ENCODE measurements at regions not wholly inside any gene's neighbourhood (a gene's known extent, or its start where the extent isn't known, plus 50 kb on each side); places are given as distances from the start of the nearest gene placed in this dataset.

- DNase-seq = no peak
- Histone ChIP-seq H3K4me1 (no peaks in the 10 kb centered on the region), H3K36me3 (no peaks in the 10 kb centered on the region), H3K27me3 (ENCODE audit: low read depth) (no peaks in the 10 kb centered on the region), H3K4me3 (no peak overlapping the region), H3K9me3 (no peaks in the 10 kb centered on the region), H3K27ac (no peak overlapping the region)
- no peak for ATAC-seq
- intact Hi-C loops (cut with DNase I) = no loop called here
- no peak for TF ChIP-seq CTCF (IDR thresholded peaks at IDR 0.05)
These were observed 137.1 kb upstream of the E2F8 start for GRCh38 chr11:19377881-19378280.

- no peak overlapping the region for H3K27ac ChIP-seq
- H3K4me1 ChIP-seq = peaks cover 6% of the 10 kb centered on the region
- ATAC-seq (no peak), DNase-seq (no peak)
- TF ChIP-seq CTCF (IDR thresholded peaks at IDR 0.05) = no peak
- no peaks in the 10 kb centered on the region for H3K36me3 ChIP-seq
- no peaks in the 10 kb centered on the region for H3K27me3 ChIP-seq (ENCODE audit: low read depth)
- no peak overlapping the region for H3K4me3 ChIP-seq
- H3K9me3 ChIP-seq = no peaks in the 10 kb centered on the region
- intact Hi-C loops (cut with DNase I) = no loop called here
These were observed 134.7 kb upstream of the E2F8 start for GRCh38 chr11:19375440-19375839.

- no peak for ATAC-seq
- Histone ChIP-seq H3K9me3 (no peaks in the 10 kb centered on the region), H3K27ac (no peak overlapping the region), H3K27me3 (ENCODE audit: low read depth) (no peaks in the 10 kb centered on the region), H3K4me3 (no peak overlapping the region), H3K36me3 (no peaks in the 10 kb centered on the region), H3K4me1 (peaks cover 15% of the 10 kb centered on the region)
- no peak for TF ChIP-seq CTCF (IDR thresholded peaks at IDR 0.05)
- intact Hi-C loops (cut with DNase I) = no loop called here
- no peak for DNase-seq
These were observed 133.4 kb upstream of the E2F8 start for GRCh38 chr11:19374151-19374569.

- DNase-seq (no peak), ATAC-seq (no peak)
- intact Hi-C loops (cut with DNase I) = no loop called here
- H3K27me3 ChIP-seq (ENCODE audit: low read depth) = no peaks in the 10 kb centered on the region
- peaks cover 15% of the 10 kb centered on the region for H3K4me1 ChIP-seq
- no peak overlapping the region for H3K27ac ChIP-seq
- H3K4me3 ChIP-seq = no peak overlapping the region
- H3K36me3 ChIP-seq = no peaks in the 10 kb centered on the region
- TF ChIP-seq CTCF (IDR thresholded peaks at IDR 0.05) = no peak
- no peaks in the 10 kb centered on the region for H3K9me3 ChIP-seq
These were observed 131.6 kb upstream of the E2F8 start for GRCh38 chr11:19372381-19372780.

GRCh38 chr11:19370100-19370861, 129.5 kb upstream of the E2F8 start:
- ATAC-seq (peak; percentile 70 to 84), DNase-seq (no peak)
- Histone ChIP-seq H3K9me3 (no peaks in the 10 kb centered on the region), H3K36me3 (no peaks in the 10 kb centered on the region), H3K27ac (peak overlapping the region; percentile 51), H3K4me1 (peaks cover 21% of the 10 kb centered on the region), H3K4me3 (no peak overlapping the region), H3K27me3 (ENCODE audit: low read depth) (no peaks in the 10 kb centered on the region)
- intact Hi-C loops (cut with DNase I) = no loop called here
- TF ChIP-seq CTCF (IDR thresholded peaks at IDR 0.05) = no peak

All from lower lobe of right lung (tissue), 2 donors.